GM12872 (cell line): ENCODE measurements at regions not wholly inside any gene's neighbourhood (a gene's known extent, or its start where the extent isn't known, plus 50 kb on each side); places are given as distances from the start of the nearest gene placed in this dataset.

Experiments used
- CTCF ChIP-seq: IDR thresholded peaks from 3 replicates; pipeline ENCODE4 v1.5.1; 2011; ENCODE audit warnings: low read depth, mild to moderate bottlenecking, low read length, moderate library complexity; ENCODE audit not compliant: insufficient read depth

GRCh38 chr11:70892889-70893288 is 359.5 kb downstream of the SHANK2 start:
- no peak for TF ChIP-seq CTCF

- TF ChIP-seq CTCF, result no peak
Observed at GRCh38 chr11:70894566-70895365, 357.6 kb downstream of the SHANK2 start.

- no peak for TF ChIP-seq CTCF
Observed at GRCh38 chr11:70895366-70895670, 357.1 kb downstream of the SHANK2 start.

- TF ChIP-seq CTCF, result no peak
Observed at GRCh38 chr11:70897429-70897828, 354.9 kb downstream of the SHANK2 start.

- TF ChIP-seq CTCF, result no peak
Observed at GRCh38 chr11:70899616-70900015, 352.8 kb downstream of the SHANK2 start.

DNA sequence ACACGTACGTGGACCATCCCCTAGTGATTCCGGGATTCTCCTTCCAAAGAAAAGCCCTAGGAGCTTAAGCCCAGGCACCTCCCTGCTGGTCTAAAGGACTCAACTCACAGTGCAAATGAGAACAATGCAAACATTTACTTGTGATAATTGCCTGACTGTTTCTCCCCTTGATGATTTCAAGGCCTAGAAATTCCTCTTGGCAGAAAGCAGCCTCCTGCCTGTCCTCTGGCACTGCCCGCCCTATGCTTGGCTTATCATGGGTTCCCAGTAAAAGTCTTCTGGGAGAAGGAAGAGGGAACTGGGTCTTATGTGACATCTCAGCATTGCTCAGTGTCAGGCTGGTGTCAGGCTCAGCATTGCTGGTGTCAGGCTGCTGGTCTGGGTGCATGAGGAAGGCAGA is 351.8 kb downstream of the SHANK2 start:
- TF ChIP-seq CTCF, result no peak

- TF ChIP-seq CTCF, result no peak
Observed at GRCh38 chr11:70901951-70902521, 350.3 kb downstream of the SHANK2 start.
